ES-I3 (cell line): ENCODE measurements at regions not wholly inside any gene's neighbourhood (a gene's known extent, or its start where the extent isn't known, plus 50 kb on each side); places are given as distances from the start of the nearest gene placed in this dataset.

Experiments
- H3K36me3 ChIP-seq: 2 replicates; pipeline ENCODE4 v1.6.1; 2013; ENCODE audit warnings: mild to moderate bottlenecking, low read length, control low read depth, moderate library complexity; ENCODE audit not compliant: insufficient read depth
- H3K4me1 ChIP-seq: 2 replicates; pipeline ENCODE4 v1.6.1; 2013; ENCODE audit warnings: mild to moderate bottlenecking, control low read depth, low read length; ENCODE audit not compliant: insufficient read depth
- H3K9ac ChIP-seq: 2 replicates; pipeline ENCODE4 v1.6.1; 2013; ENCODE audit warnings: low read depth, mild to moderate bottlenecking, low read length, moderate library complexity
- H3K9me3 ChIP-seq: 2 replicates; pipeline ENCODE4 v1.6.1; 2013; ENCODE audit warnings: mild to moderate bottlenecking, low read length, moderate library complexity; ENCODE audit not compliant: control insufficient read depth, insufficient read depth

- H3K4me1 ChIP-seq, result peaks cover 8% of the 10 kb centered on the region; the same call in 1 of the 2 replicates
Measured at GRCh38 chrX:9191392-9191791, 157.5 kb upstream of the FAM9B start.

GRCh38 chrX:9195199-9195880 lies 161.4 kb upstream of the FAM9B start:
- Histone ChIP-seq H3K9me3 (no peaks in the 10 kb centered on the region), H3K36me3 (no peaks in the 10 kb centered on the region), H3K9ac (no peak overlapping the region), H3K4me1 (no peaks in the 10 kb centered on the region)

More at GRCh38 chrX:9191392-9191791, 157.5 kb upstream of the FAM9B start:
- Histone ChIP-seq H3K36me3 (no peaks in the 10 kb centered on the region), H3K9ac (no peak overlapping the region), H3K9me3 (no peaks in the 10 kb centered on the region)

- Histone ChIP-seq H3K9me3 (no peaks in the 10 kb centered on the region), H3K4me1 (no peaks in the 10 kb centered on the region), H3K9ac (no peak overlapping the region), H3K36me3 (no peaks in the 10 kb centered on the region)
Measured at GRCh38 chrX:9196961-9197640, 163.2 kb upstream of the FAM9B start.

GRCh38 chrX:9204560-9204959 lies 170.6 kb upstream of the FAM9B start:
- no peak overlapping the region for H3K9ac ChIP-seq
- peaks cover 4% of the 10 kb centered on the region; the same call in 1 of the 2 replicates for H3K9me3 ChIP-seq
- H3K36me3 ChIP-seq, result no peaks in the 10 kb centered on the region
- H3K4me1 ChIP-seq, result peaks cover 5% of the 10 kb centered on the region; the same call in 1 of the 2 replicates

- Histone ChIP-seq H3K9me3 (peaks cover 4% of the 10 kb centered on the region; the same call in 1 of the 2 replicates), H3K9ac (no peak overlapping the region), H3K36me3 (no peaks in the 10 kb centered on the region)
Measured at GRCh38 chrX:9205599-9206223, 171.8 kb upstream of the FAM9B start.

GRCh38 chrX:9207142-9207541 lies 173.2 kb upstream of the FAM9B start:
- Histone ChIP-seq H3K9ac (no peak overlapping the region), H3K9me3 (peaks cover 4% of the 10 kb centered on the region; the same call in 1 of the 2 replicates), H3K36me3 (no peaks in the 10 kb centered on the region), H3K4me1 (peaks cover 5% of the 10 kb centered on the region; the same call in 1 of the 2 replicates)

More at GRCh38 chrX:9205599-9206223, 171.8 kb upstream of the FAM9B start:
- H3K4me1 ChIP-seq, result peaks cover 5% of the 10 kb centered on the region; the same call in 1 of the 2 replicates

GRCh38 chrX:9211269-9211668 lies 177.3 kb upstream of the FAM9B start:
- Histone ChIP-seq H3K9ac (no peak overlapping the region), H3K4me1 (peaks cover 5% of the 10 kb centered on the region; the same call in 1 of the 2 replicates), H3K9me3 (0 out of 2 replicates have a peak, but pooled peaks cover 3% of the 10 kb centered on the region), H3K36me3 (no peaks in the 10 kb centered on the region)

GRCh38 chrX:9221781-9222180 lies 187.9 kb upstream of the FAM9B start:
- no peaks in the 10 kb centered on the region for H3K36me3 ChIP-seq
- no peak overlapping the region for H3K9ac ChIP-seq
- H3K4me1 ChIP-seq, result 0 out of 2 replicates have a peak, but pooled peaks cover 6% of the 10 kb centered on the region
- H3K9me3 ChIP-seq, result peaks cover 11% of the 10 kb centered on the region; the same call in 1 of the 2 replicates

GRCh38 chrX:9222299-9222698 lies 188.4 kb upstream of the FAM9B start:
- H3K9ac ChIP-seq, result 0 out of 2 replicates have a peak overlapping the region, but pooled peaks have one; percentile 14
- H3K9me3 ChIP-seq, result peaks cover 11% of the 10 kb centered on the region; the same call in 1 of the 2 replicates
- H3K36me3 ChIP-seq, result no peaks in the 10 kb centered on the region
- H3K4me1 ChIP-seq, result 0 out of 2 replicates have a peak, but pooled peaks cover 6% of the 10 kb centered on the region

GRCh38 chrX:9227276-9227675 lies 193.3 kb upstream of the FAM9B start:
- Histone ChIP-seq H3K9ac (no peak overlapping the region), H3K4me1 (no peaks in the 10 kb centered on the region), H3K36me3 (no peaks in the 10 kb centered on the region), H3K9me3 (peaks cover 6% of the 10 kb centered on the region; the same call in 1 of the 2 replicates)

GRCh38 chrX:9231491-9231890 lies 197.6 kb upstream of the FAM9B start:
- no peak overlapping the region for H3K9ac ChIP-seq
- H3K9me3 ChIP-seq, result no peaks in the 10 kb centered on the region
- no peaks in the 10 kb centered on the region for H3K4me1 ChIP-seq
- H3K36me3 ChIP-seq, result no peaks in the 10 kb centered on the region

- H3K9ac ChIP-seq, result no peak overlapping the region
- H3K4me1 ChIP-seq, result no peaks in the 10 kb centered on the region
- no peaks in the 10 kb centered on the region for H3K9me3 ChIP-seq
- H3K36me3 ChIP-seq, result no peaks in the 10 kb centered on the region
Measured at GRCh38 chrX:9233141-9233540, 199.2 kb upstream of the FAM9B start.

GRCh38 chrX:9234315-9234714 lies 200.4 kb upstream of the FAM9B start:
- Histone ChIP-seq H3K9me3 (no peaks in the 10 kb centered on the region), H3K4me1 (no peaks in the 10 kb centered on the region), H3K9ac (no peak overlapping the region), H3K36me3 (no peaks in the 10 kb centered on the region)

- H3K36me3 ChIP-seq, result no peaks in the 10 kb centered on the region
- H3K9ac ChIP-seq, result no peak overlapping the region
- H3K9me3 ChIP-seq, result no peaks in the 10 kb centered on the region
- no peaks in the 10 kb centered on the region for H3K4me1 ChIP-seq
Measured at GRCh38 chrX:9235722-9236121, 201.8 kb upstream of the FAM9B start.
